IPS-18a (cell line): ENCODE measurements at regions not wholly inside any gene's neighbourhood (a gene's known extent, or its start where the extent isn't known, plus 50 kb on each side); places are given as distances from the start of the nearest gene placed in this dataset.
"Not testable (repeated sequence)": the region's sequence is repeated elsewhere in the genome, so short reads cannot be mapped to it uniquely, and the experiment has no call there.

Source experiments
- H3K27ac ChIP-seq: one replicate; pipeline ENCODE4 v1.5.1; 2013; ENCODE audit warnings: low read length
- H3K27me3 ChIP-seq: one replicate; pipeline ENCODE4 v1.6.1; 2013; ENCODE audit warnings: mild to moderate bottlenecking, low read length; ENCODE audit not compliant: control insufficient read depth, insufficient read depth
- H3K36me3 ChIP-seq: one replicate; pipeline ENCODE4 v1.6.1; 2013; ENCODE audit warnings: low read depth, low read length; ENCODE audit not compliant: control insufficient read depth
- H3K4me1 ChIP-seq: one replicate; pipeline ENCODE4 v1.6.1; 2013; ENCODE audit warnings: low read depth, low read length; ENCODE audit not compliant: control insufficient read depth
- H3K4me3 ChIP-seq: one replicate; pipeline ENCODE4 v1.5.1; 2013; ENCODE audit warnings: low read length
- H3K9ac ChIP-seq: one replicate; pipeline ENCODE4 v1.6.1; 2013; ENCODE audit warnings: mild to moderate bottlenecking, low read length, moderate library complexity
- H3K9me3 ChIP-seq: one replicate; pipeline ENCODE4 v1.6.1; 2013; ENCODE audit warnings: low read depth, low read length; ENCODE audit not compliant: control insufficient read depth

DNA sequence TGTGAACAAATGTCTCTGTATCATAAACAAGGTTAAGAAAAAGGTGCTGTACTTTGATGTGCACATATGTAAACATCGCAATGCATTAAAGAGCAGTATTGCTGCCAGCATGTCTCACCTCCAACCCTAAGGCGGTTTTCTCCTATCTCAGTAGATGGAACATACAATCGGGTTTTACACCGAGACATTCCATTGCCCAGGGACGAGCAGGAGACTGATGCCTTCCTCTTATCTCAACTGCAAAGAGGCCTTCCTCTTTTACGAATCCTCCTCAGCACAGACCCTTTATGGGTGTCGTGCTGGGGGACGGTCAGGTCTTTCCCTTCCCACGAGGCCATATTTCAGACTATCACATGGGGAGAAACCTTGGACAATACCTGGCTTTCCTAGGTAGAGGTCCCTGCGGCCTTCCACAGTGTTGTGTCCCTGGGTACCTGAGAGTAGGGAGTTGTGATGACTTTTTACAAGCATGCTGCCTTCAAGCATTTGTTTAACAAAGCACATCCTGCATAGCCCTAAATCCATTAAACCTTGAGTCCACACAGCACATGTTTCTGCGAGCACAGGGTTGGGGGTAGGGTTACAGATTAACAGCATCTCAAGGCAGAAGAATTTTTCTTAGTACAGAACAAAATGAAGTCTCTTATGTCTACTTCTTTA is 1411.2 kb downstream of the EFNA5 start:
- not testable (repeated sequence) for H3K36me3 ChIP-seq, H3K27me3 ChIP-seq, H3K9me3 ChIP-seq, H3K27ac ChIP-seq, H3K4me3 ChIP-seq, H3K9ac ChIP-seq, H3K4me1 ChIP-seq

GRCh38 chr5:106258591-106259125 is 1412.1 kb downstream of the EFNA5 start:
- no peak overlapping the region for H3K9ac ChIP-seq
- no peaks in the 10 kb centered on the region for H3K9me3 ChIP-seq
- no peak overlapping the region for H3K4me3 ChIP-seq
- H3K36me3 ChIP-seq: no peaks in the 10 kb centered on the region
- no peaks in the 10 kb centered on the region for H3K27me3 ChIP-seq
- H3K4me1 ChIP-seq: peaks cover 10% of the 10 kb centered on the region
- H3K27ac ChIP-seq: no peak overlapping the region

DNA sequence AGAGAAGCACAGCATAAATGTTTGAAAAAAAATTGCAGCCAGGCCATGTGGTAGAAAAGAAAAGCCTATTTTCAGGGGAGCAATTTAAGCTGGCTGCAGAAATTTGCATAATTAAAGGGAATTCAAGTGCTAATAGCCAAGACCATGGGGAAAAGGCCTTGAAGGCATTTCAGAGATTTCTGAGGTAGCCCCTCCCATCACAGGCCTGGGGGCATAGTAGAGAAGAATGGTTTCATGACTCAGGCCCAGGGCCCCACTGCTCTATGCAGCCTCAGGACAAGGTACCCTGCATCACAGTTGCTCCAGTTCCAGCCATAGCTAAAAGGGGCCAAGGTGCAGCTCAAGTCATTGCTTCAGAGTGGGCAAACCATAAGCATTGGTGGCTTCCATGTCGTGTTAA is 1416.0 kb downstream of the EFNA5 start:
- Histone ChIP-seq H3K4me3 (peak overlapping the region; percentile 3), H3K4me1 (peaks cover 6% of the 10 kb centered on the region), H3K9me3 (no peaks in the 10 kb centered on the region), H3K27me3 (no peaks in the 10 kb centered on the region), H3K9ac (no peak overlapping the region), H3K27ac (no peak overlapping the region), H3K36me3 (no peaks in the 10 kb centered on the region)

DNA sequence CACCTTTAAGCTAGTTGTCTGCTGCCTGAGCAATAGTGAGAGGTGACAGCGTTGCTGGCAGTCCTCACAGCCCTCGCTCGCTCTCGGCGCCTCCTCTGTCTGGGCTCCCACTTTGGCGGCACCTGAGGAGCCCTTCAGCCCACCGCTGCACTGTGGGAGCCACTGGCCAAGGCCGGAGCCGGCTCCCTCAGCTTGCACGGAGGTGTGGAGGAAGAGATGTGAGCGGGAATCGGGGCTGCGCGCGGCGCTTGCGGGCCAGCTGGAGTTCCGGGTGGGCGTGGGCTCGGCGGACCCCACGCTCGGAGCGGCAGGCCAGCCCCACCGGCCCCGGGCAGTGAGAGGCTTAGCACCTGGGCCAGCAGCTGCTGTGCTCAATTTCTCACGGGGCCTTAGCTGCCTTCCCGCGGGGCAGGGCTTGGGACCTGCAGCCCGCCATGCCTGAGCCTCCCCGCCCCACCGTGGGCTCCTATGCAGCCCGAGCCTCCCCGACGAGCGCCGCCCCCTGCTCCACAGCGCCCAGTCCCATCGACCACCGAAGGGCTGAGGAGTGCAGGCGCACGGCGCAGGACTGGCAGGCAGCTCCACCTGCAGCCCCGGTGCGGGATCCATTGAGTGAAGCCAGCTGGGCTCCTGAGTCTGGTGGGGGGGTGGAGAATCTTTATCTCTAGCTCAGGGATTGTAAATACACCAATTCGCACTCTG is 1424.5 kb downstream of the EFNA5 start:
- not testable (repeated sequence) for H3K9me3 ChIP-seq, H3K27me3 ChIP-seq, H3K4me1 ChIP-seq, H3K9ac ChIP-seq, H3K27ac ChIP-seq, H3K36me3 ChIP-seq, H3K4me3 ChIP-seq

DNA sequence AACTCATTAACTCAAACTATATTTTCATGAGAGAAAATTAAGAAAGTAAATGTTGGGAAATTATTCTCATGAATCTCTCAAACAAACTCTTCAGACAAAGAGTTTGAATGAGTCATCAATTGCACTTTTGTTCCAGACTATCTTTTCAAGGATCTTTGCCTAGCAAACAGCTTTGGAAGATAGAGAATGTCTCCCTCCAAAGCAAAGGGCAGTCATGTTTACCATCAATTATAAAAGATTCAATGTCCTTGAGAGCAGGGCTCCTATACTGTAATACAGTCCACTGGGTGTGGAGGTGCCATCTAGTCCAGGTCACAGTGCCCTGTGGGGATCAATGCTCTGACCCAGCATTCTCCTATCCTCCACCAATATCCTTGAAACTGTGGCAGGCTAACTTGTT is 1429.3 kb downstream of the EFNA5 start:
- Histone ChIP-seq H3K4me1 (no peaks in the 10 kb centered on the region), H3K9me3 (no peaks in the 10 kb centered on the region), H3K36me3 (no peaks in the 10 kb centered on the region), H3K4me3 (no peak overlapping the region), H3K9ac (no peak overlapping the region), H3K27me3 (no peaks in the 10 kb centered on the region), H3K27ac (no peak overlapping the region)

- H3K27ac ChIP-seq: no peak overlapping the region
- H3K9ac ChIP-seq: no peak overlapping the region
- no peak overlapping the region for H3K4me3 ChIP-seq
- H3K9me3 ChIP-seq: no peaks in the 10 kb centered on the region
- H3K4me1 ChIP-seq: no peaks in the 10 kb centered on the region
- no peaks in the 10 kb centered on the region for H3K36me3 ChIP-seq
- no peaks in the 10 kb centered on the region for H3K27me3 ChIP-seq
Observed at GRCh38 chr5:106205916-106206571, 1464.7 kb downstream of the EFNA5 start.

- no peak overlapping the region for H3K9ac ChIP-seq
- no peaks in the 10 kb centered on the region for H3K27me3 ChIP-seq
- no peak overlapping the region for H3K27ac ChIP-seq
- H3K4me3 ChIP-seq: no peak overlapping the region
- no peaks in the 10 kb centered on the region for H3K9me3 ChIP-seq
- H3K36me3 ChIP-seq: no peaks in the 10 kb centered on the region
- no peaks in the 10 kb centered on the region for H3K4me1 ChIP-seq
Observed at GRCh38 chr5:106202035-106202434, 1468.7 kb downstream of the EFNA5 start.

DNA sequence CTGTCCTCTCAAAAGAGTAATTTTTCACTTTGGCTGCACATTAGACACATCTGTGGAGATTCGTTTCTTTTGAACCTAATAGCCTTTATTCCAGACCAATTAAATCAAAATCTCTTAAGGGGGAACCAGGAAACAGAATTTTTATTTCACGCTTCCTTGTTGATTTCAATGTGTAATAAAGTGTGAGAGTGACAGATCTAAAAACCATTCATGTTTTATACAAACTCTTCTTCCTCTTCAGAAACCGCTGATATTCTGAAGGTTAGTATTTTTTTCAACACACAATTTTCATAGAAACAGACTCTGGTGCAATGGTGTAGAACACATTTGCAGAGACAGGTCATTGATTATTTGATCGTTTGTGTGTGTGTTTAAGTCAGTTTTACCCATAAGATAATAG is 1469.8 kb downstream of the EFNA5 start:
- Histone ChIP-seq H3K9ac (no peak overlapping the region), H3K36me3 (no peaks in the 10 kb centered on the region), H3K9me3 (no peaks in the 10 kb centered on the region), H3K27ac (no peak overlapping the region), H3K27me3 (no peaks in the 10 kb centered on the region), H3K4me1 (no peaks in the 10 kb centered on the region), H3K4me3 (no peak overlapping the region)

DNA sequence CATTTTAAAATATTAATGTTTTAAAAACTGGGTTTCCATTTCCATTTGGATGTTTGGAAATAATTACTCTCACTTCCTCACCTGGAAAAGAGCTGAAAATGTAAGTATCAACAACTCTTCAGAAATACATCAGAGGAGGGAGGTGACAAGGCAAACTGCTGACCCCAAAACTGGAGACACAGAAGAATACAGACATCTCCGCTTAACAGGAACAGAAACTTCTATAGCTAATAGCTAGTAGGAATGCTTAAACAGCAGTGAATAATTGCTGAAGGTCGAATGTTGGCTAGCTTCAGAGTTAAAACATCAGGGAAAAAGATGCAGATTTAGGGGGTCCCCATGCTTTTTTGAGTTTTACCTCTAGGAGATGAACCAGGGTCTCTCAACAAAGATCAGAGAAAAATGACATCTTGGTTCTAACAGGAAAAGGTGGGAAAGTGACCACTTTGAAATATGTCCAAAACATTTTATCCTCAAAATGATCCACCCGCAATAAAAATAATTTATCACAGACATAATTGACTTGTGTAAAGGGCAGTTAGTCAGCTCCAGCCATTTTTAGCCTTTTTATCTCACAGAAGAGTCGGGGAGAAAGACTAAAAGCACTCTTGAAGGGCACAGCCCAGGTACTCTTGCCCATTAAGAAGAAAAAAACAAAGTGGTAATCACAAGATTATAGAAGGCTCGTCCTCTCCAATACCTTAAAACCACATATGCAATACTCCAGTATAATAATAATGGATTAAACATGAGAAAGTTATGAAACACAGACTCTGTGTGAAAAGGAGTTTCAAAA is 1474.9 kb downstream of the EFNA5 start:
- no peaks in the 10 kb centered on the region for H3K9me3 ChIP-seq
- no peaks in the 10 kb centered on the region for H3K36me3 ChIP-seq
- H3K27ac ChIP-seq: no peak overlapping the region
- no peaks in the 10 kb centered on the region for H3K4me1 ChIP-seq
- H3K4me3 ChIP-seq: no peak overlapping the region
- no peaks in the 10 kb centered on the region for H3K27me3 ChIP-seq
- no peak overlapping the region for H3K9ac ChIP-seq

GRCh38 chr5:106189121-106189809 is 1481.5 kb downstream of the EFNA5 start:
- no peak overlapping the region for H3K9ac ChIP-seq
- H3K9me3 ChIP-seq: no peaks in the 10 kb centered on the region
- no peaks in the 10 kb centered on the region for H3K36me3 ChIP-seq
- no peaks in the 10 kb centered on the region for H3K27me3 ChIP-seq
- no peaks in the 10 kb centered on the region for H3K4me1 ChIP-seq
- no peak overlapping the region for H3K4me3 ChIP-seq
- H3K27ac ChIP-seq: no peak overlapping the region

DNA sequence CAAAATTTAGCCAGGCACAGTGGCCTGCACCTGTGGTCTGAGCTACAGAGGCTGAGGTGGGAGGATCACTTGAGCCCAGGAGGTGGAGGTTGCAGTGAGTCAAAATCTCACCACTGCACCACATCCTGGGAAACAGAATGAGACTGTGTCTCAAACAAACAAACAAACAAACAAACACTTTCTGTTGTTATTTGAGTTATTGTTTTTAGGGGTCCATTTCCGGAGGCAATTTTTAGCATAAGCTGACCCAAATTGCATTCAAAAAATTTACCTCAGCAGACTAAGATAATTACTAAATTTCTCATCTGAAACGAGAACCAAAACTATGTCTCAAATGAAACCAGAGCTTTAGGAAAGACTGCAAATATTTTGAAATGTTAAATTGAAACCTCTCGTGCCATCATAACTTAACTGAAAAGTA is 1485.1 kb downstream of the EFNA5 start:
- Histone ChIP-seq H3K9ac (no peak overlapping the region), H3K36me3 (no peaks in the 10 kb centered on the region), H3K27me3 (no peaks in the 10 kb centered on the region), H3K9me3 (no peaks in the 10 kb centered on the region), H3K4me1 (no peaks in the 10 kb centered on the region), H3K27ac (no peak overlapping the region), H3K4me3 (no peak overlapping the region)
